WTC11 (cell line): ENCODE measurements at regions not wholly inside any gene's neighbourhood (a gene's known extent, or its start where the extent isn't known, plus 50 kb on each side); places are given as distances from the start of the nearest gene placed in this dataset.

Experiments
- ATAC-seq: fragments of 200-7000 bp; cut with Tn5 transposase; 2 replicates; pipeline ENCODE4 v1.10.0; 2021; ENCODE audit warnings: mild to moderate bottlenecking, moderate library complexity
- CTCF ChIA-PET: fragments of 300-600 bp; sonication (Branson Sonifier 250); formaldehyde crosslinking; loops from one replicate; lab custom pipeline; 2021; ENCODE audit warnings: antibody characterized with exemption; lab: Charles Lee
- POLR2A ChIA-PET: fragments of 350-600 bp; sonication (Branson Sonifier 250); formaldehyde crosslinking; loops from one replicate; lab custom pipeline; 2021; ENCODE audit warnings: antibody characterized with exemption; lab: Charles Lee
- DNase-seq: peaks from one replicate; pipeline ENCODE4 v3.0.0; 2021; ENCODE audit warnings: low spot score
- H3K27ac Mint-ChIP-seq: 2 replicates; pipeline ENCODE4 v1.8.0; 2021; ENCODE audit warnings: mixed read lengths
- H3K27me3 Mint-ChIP-seq: 2 replicates; pipeline ENCODE4 v1.8.0; 2021; ENCODE audit warnings: low read depth, mild to moderate bottlenecking, moderate library complexity, mixed read lengths
- H3K36me3 Mint-ChIP-seq: 2 replicates; pipeline ENCODE4 v1.8.0; 2021; ENCODE audit warnings: mixed read lengths
- H3K4me1 Mint-ChIP-seq: 2 replicates; pipeline ENCODE4 v1.8.0; 2022; ENCODE audit warnings: mixed read lengths
- H3K4me3 Mint-ChIP-seq: 2 replicates; pipeline ENCODE4 v1.8.0; 2021; ENCODE audit warnings: mild to moderate bottlenecking, moderate library complexity, mixed read lengths
- H3K9me3 Mint-ChIP-seq: 2 replicates; pipeline ENCODE4 v1.8.0; 2021; ENCODE audit warnings: mixed read lengths
- EMX1 ChIP-seq: fragments of 250-450 bp; sonication (Bioruptor Pico); IDR thresholded peaks from 2 replicates; pipeline ENCODE4 v1.8.0; 2021; ENCODE audit warnings: mild to moderate bottlenecking
- FOXJ3 ChIP-seq: sonication (generic); formaldehyde crosslinking; IDR thresholded peaks from 2 replicates; pipeline ENCODE4 v1.9.0; 2021; ENCODE audit warnings: missing genetic modification reagents, mild to moderate bottlenecking, borderline replicate concordance
- FOXP1 ChIP-seq: sonication (generic); formaldehyde crosslinking; IDR thresholded peaks from 2 replicates; pipeline ENCODE4 v1.8.0; 2022; ENCODE audit warnings: missing genetic modification reagents, mild to moderate bottlenecking, moderate library complexity, borderline replicate concordance
- GABPB1 ChIP-seq: sonication (generic); formaldehyde crosslinking; IDR thresholded peaks from 2 replicates; pipeline ENCODE4 v1.8.1; 2023; ENCODE audit warnings: mild to moderate bottlenecking, missing genetic modification reagents
- HMGA2 ChIP-seq: fragments of 250-450 bp; sonication (Bioruptor Pico); IDR thresholded peaks from 2 replicates; pipeline ENCODE4 v1.4.0; 2021; ENCODE audit warnings: mild to moderate bottlenecking, moderate library complexity
- NFE2L1 ChIP-seq: sonication (generic); formaldehyde crosslinking; IDR thresholded peaks from 2 replicates; pipeline ENCODE4 v1.8.1; 2023; ENCODE audit warnings: missing genetic modification reagents
- NFYB ChIP-seq: sonication (generic); formaldehyde crosslinking; conservative IDR thresholded peaks from 2 replicates; pipeline ENCODE4 v1.8.0; 2022; ENCODE audit warnings: low read depth, missing genetic modification reagents
- PRRX2 ChIP-seq: fragments of 250-450 bp; sonication (Bioruptor Pico); IDR thresholded peaks from 2 replicates; pipeline ENCODE4 v1.8.0; 2021; ENCODE audit warnings: mild to moderate bottlenecking
- RELA ChIP-seq: sonication (generic); formaldehyde crosslinking; IDR thresholded peaks from 2 replicates; pipeline ENCODE4 v1.8.1; 2022; ENCODE audit warnings: missing genetic modification reagents, mild to moderate bottlenecking, borderline replicate concordance
- TF ChIP-seq, protein P1 (sequence below): sonication (generic); formaldehyde crosslinking; IDR thresholded peaks from 2 replicates; pipeline ENCODE4 v1.8.0; 2022; ENCODE audit warnings: mild to moderate bottlenecking, missing genetic modification reagents
- TF ChIP-seq, protein P2 (sequence below): fragments of 250-450 bp; sonication (Bioruptor Pico); IDR thresholded peaks from 2 replicates; pipeline ENCODE4 v1.9.0; 2021; ENCODE audit warnings: moderate library complexity, mild to moderate bottlenecking, inconsistent platforms, borderline replicate concordance
- TF ChIP-seq, protein P3 (sequence below): sonication (generic); formaldehyde crosslinking; IDR thresholded peaks from 2 replicates; pipeline ENCODE4 v1.8.0; 2022; ENCODE audit warnings: mild to moderate bottlenecking, missing genetic modification reagents
- TF ChIP-seq, protein P4 (sequence below): fragments of 250-450 bp; sonication (Bioruptor Pico); IDR thresholded peaks from 2 replicates; pipeline ENCODE4 v2.1.2; 2022; ENCODE audit warnings: mild to moderate bottlenecking, moderate library complexity
- TF ChIP-seq, protein P5 (sequence below): sonication (generic); formaldehyde crosslinking; IDR thresholded peaks from 2 replicates; pipeline ENCODE4 v1.8.0; 2022; ENCODE audit warnings: missing genetic modification reagents
- TF ChIP-seq, protein P6 (sequence below): sonication (generic); formaldehyde crosslinking; IDR thresholded peaks from 2 replicates; pipeline ENCODE4 v1.8.1; 2023; ENCODE audit warnings: mild to moderate bottlenecking, moderate library complexity, missing genetic modification reagents
- TF ChIP-seq, protein P7 (sequence below): sonication (generic); formaldehyde crosslinking; IDR thresholded peaks from 2 replicates; pipeline ENCODE4 v1.8.1; 2023; ENCODE audit warnings: mild to moderate bottlenecking, missing genetic modification reagents
- TF ChIP-seq, protein P8 (sequence below): sonication (generic); formaldehyde crosslinking; IDR thresholded peaks from 2 replicates; pipeline ENCODE4 v1.8.1; 2023; ENCODE audit warnings: mild to moderate bottlenecking, missing genetic modification reagents
- TF ChIP-seq, protein P9 (sequence below): sonication (generic); formaldehyde crosslinking; IDR thresholded peaks from 2 replicates; pipeline ENCODE4 v1.8.0; 2023; ENCODE audit warnings: mild to moderate bottlenecking, missing genetic modification reagents

DNA sequence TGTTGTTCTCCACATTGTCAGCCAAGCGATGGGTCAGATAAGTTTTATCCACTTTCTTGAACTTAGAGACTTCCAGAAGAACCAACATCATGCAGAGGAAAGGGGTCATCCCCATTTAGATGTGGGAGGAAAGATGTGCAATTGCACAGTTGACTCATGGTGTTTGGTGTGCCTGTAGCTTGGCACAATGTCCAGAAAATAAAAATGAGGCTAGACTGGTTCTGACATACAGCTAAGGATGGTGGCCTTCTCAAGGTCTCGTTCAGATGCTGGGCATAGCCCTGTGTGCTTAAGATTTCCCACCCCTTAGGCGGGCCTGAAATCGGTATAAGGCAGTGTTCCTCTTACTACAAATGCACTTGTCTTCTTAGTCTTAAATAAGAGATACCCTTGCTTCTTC lies 101.1 kb downstream of the PCDH7 start (continued):
- TF ChIP-seq, protein P1, sequence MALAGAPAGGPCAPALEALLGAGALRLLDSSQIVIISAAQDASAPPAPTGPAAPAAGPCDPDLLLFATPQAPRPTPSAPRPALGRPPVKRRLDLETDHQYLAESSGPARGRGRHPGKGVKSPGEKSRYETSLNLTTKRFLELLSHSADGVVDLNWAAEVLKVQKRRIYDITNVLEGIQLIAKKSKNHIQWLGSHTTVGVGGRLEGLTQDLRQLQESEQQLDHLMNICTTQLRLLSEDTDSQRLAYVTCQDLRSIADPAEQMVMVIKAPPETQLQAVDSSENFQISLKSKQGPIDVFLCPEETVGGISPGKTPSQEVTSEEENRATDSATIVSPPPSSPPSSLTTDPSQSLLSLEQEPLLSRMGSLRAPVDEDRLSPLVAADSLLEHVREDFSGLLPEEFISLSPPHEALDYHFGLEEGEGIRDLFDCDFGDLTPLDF = no peak
- TF ChIP-seq EMX1 (CRISPR knock-in tag) (no peak), HMGA2 (CRISPR knock-in tag) (no peak), FOXP1 (CRISPR knock-in tag) (no peak), GABPB1 (CRISPR knock-in tag) (no peak), RELA (CRISPR knock-in tag) (no peak), NFYB (CRISPR knock-in tag) (no peak), PRRX2 (CRISPR knock-in tag) (no peak)
- TF ChIP-seq, protein P2, sequence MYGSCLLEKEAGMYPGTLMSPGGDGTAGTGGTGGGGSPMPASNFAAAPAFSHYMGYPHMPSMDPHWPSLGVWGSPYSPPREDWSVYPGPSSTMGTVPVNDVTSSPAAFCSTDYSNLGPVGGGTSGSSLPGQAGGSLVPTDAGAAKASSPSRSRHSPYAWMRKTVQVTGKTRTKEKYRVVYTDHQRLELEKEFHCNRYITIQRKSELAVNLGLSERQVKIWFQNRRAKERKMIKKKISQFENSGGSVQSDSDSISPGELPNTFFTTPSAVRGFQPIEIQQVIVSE (CRISPR knock-in tag) = no peak
- TF ChIP-seq, protein P3, sequence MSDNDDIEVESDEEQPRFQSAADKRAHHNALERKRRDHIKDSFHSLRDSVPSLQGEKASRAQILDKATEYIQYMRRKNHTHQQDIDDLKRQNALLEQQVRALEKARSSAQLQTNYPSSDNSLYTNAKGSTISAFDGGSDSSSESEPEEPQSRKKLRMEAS (CRISPR knock-in tag) = no peak
- TF ChIP-seq, protein P4, sequence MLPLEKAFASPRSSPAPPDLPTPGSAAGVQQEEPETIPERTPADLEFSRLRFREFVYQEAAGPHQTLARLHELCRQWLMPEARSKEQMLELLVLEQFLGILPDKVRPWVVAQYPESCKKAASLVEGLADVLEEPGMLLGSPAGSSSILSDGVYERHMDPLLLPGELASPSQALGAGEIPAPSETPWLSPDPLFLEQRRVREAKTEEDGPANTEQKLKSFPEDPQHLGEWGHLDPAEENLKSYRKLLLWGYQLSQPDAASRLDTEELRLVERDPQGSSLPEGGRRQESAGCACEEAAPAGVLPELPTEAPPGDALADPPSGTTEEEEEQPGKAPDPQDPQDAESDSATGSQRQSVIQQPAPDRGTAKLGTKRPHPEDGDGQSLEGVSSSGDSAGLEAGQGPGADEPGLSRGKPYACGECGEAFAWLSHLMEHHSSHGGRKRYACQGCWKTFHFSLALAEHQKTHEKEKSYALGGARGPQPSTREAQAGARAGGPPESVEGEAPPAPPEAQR (CRISPR knock-in tag) = no peak

DNA sequence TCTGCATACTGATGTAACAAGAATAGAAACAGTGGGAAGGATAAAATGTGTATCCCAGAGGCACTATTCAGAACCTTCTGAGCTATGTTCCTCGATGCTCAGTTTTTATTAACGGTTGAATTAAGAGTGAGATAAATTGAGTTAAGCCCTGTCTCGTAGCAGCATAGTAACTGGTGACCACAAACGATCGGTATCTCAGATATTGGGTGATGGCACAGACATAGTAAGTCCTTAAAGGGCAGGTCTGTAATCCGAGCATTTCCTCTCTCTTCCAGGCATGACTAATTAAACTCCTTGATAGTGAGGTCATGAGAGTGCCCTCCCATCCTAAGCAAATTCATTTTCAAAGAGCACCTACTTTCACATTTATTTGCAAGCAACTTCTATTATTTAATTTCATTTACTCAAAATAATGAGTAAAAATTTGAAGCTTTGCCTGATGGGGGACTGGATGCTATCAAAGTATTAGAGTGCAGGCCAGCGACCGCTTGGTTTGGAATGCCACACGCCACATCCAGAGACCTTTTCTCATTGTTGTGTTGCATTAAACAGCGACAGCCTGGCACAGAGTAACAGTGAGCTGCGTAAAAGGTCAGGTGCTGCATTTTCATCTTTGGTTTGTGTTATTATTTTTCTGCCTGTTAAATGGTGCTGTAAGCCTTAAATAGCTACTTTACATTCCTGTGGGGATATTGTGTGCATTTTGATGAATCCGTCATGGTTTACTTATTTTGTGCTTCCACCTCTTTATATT lies 101.9 kb downstream of the PCDH7 start:
- ATAC-seq (peak; percentile 82), DNase-seq (no peak)
- CTCF ChIA-PET = no interaction called here
- Mint-ChIP-seq H3K9me3 (no peaks in the 10 kb centered on the region), H3K27ac (no peak overlapping the region), H3K27me3 (no peaks in the 10 kb centered on the region), H3K4me3 (no peak overlapping the region), H3K36me3 (no peaks in the 10 kb centered on the region), H3K4me1 (peaks cover 41% of the 10 kb centered on the region)
- POLR2A ChIA-PET = no interaction called here
- no peak for TF ChIP-seq NFE2L1 (CRISPR knock-in tag)
- TF ChIP-seq, protein P1 = no peak
- TF ChIP-seq, protein P5, sequence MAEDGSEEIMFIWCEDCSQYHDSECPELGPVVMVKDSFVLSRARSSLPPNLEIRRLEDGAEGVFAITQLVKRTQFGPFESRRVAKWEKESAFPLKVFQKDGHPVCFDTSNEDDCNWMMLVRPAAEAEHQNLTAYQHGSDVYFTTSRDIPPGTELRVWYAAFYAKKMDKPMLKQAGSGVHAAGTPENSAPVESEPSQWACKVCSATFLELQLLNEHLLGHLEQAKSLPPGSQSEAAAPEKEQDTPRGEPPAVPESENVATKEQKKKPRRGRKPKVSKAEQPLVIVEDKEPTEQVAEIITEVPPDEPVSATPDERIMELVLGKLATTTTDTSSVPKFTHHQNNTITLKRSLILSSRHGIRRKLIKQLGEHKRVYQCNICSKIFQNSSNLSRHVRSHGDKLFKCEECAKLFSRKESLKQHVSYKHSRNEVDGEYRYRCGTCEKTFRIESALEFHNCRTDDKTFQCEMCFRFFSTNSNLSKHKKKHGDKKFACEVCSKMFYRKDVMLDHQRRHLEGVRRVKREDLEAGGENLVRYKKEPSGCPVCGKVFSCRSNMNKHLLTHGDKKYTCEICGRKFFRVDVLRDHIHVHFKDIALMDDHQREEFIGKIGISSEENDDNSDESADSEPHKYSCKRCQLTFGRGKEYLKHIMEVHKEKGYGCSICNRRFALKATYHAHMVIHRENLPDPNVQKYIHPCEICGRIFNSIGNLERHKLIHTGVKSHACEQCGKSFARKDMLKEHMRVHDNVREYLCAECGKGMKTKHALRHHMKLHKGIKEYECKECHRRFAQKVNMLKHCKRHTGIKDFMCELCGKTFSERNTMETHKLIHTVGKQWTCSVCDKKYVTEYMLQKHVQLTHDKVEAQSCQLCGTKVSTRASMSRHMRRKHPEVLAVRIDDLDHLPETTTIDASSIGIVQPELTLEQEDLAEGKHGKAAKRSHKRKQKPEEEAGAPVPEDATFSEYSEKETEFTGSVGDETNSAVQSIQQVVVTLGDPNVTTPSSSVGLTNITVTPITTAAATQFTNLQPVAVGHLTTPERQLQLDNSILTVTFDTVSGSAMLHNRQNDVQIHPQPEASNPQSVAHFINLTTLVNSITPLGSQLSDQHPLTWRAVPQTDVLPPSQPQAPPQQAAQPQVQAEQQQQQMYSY (CRISPR knock-in tag) = no peak
- TF ChIP-seq, protein P6, sequence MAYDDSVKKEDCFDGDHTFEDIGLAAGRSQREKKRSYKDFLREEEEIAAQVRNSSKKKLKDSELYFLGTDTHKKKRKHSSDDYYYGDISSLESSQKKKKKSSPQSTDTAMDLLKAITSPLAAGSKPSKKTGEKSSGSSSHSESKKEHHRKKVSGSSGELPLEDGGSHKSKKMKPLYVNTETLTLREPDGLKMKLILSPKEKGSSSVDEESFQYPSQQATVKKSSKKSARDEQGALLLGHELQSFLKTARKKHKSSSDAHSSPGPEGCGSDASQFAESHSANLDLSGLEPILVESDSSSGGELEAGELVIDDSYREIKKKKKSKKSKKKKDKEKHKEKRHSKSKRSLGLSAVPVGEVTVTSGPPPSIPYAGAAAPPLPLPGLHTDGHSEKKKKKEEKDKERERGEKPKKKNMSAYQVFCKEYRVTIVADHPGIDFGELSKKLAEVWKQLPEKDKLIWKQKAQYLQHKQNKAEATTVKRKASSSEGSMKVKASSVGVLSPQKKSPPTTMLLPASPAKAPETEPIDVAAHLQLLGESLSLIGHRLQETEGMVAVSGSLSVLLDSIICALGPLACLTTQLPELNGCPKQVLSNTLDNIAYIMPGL = no peak
- TF ChIP-seq, protein P7, sequence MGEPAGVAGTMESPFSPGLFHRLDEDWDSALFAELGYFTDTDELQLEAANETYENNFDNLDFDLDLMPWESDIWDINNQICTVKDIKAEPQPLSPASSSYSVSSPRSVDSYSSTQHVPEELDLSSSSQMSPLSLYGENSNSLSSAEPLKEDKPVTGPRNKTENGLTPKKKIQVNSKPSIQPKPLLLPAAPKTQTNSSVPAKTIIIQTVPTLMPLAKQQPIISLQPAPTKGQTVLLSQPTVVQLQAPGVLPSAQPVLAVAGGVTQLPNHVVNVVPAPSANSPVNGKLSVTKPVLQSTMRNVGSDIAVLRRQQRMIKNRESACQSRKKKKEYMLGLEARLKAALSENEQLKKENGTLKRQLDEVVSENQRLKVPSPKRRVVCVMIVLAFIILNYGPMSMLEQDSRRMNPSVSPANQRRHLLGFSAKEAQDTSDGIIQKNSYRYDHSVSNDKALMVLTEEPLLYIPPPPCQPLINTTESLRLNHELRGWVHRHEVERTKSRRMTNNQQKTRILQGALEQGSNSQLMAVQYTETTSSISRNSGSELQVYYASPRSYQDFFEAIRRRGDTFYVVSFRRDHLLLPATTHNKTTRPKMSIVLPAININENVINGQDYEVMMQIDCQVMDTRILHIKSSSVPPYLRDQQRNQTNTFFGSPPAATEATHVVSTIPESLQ (CRISPR knock-in tag) = no peak
- TF ChIP-seq EMX1 (CRISPR knock-in tag) = no peak
- TF ChIP-seq, protein P8, sequence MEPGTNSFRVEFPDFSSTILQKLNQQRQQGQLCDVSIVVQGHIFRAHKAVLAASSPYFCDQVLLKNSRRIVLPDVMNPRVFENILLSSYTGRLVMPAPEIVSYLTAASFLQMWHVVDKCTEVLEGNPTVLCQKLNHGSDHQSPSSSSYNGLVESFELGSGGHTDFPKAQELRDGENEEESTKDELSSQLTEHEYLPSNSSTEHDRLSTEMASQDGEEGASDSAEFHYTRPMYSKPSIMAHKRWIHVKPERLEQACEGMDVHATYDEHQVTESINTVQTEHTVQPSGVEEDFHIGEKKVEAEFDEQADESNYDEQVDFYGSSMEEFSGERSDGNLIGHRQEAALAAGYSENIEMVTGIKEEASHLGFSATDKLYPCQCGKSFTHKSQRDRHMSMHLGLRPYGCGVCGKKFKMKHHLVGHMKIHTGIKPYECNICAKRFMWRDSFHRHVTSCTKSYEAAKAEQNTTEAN = no peak
- TF ChIP-seq FOXJ3 (CRISPR knock-in tag) = no peak
- TF ChIP-seq, protein P9, sequence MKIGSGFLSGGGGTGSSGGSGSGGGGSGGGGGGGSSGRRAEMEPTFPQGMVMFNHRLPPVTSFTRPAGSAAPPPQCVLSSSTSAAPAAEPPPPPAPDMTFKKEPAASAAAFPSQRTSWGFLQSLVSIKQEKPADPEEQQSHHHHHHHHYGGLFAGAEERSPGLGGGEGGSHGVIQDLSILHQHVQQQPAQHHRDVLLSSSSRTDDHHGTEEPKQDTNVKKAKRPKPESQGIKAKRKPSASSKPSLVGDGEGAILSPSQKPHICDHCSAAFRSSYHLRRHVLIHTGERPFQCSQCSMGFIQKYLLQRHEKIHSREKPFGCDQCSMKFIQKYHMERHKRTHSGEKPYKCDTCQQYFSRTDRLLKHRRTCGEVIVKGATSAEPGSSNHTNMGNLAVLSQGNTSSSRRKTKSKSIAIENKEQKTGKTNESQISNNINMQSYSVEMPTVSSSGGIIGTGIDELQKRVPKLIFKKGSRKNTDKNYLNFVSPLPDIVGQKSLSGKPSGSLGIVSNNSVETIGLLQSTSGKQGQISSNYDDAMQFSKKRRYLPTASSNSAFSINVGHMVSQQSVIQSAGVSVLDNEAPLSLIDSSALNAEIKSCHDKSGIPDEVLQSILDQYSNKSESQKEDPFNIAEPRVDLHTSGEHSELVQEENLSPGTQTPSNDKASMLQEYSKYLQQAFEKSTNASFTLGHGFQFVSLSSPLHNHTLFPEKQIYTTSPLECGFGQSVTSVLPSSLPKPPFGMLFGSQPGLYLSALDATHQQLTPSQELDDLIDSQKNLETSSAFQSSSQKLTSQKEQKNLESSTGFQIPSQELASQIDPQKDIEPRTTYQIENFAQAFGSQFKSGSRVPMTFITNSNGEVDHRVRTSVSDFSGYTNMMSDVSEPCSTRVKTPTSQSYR (CRISPR knock-in tag) = no peak
